GM23338 (cell line): ENCODE measurements at regions not wholly inside any gene's neighbourhood (a gene's known extent, or its start where the extent isn't known, plus 50 kb on each side); places are given as distances from the start of the nearest gene placed in this dataset.

ENCODE experiments used
- EZH2phosphoT487 ChIP-seq: fragments of 200-600 bp; sonication (generic); IDR thresholded peaks from one replicate; pipeline ENCODE4 v1.8.1; 2018; ENCODE audit warnings: antibody characterized with exemption; ENCODE audit not compliant: unreplicated experiment
- TF ChIP-seq, protein P1 (sequence below), 2 experiments: fragments of 200-600 bp in 1 of 2; sonication (generic) in 1 of 2; conservative IDR thresholded peaks; 2 replicates each; pipeline versions ENCODE4 v1.5.1 to v1.6.1; 2016 to 2017; ENCODE audit warnings: antibody characterized with exemption in 2 of 2, low read depth in 2 of 2, mild to moderate bottlenecking in 2 of 2, moderate library complexity in 1 of 2

DNA sequence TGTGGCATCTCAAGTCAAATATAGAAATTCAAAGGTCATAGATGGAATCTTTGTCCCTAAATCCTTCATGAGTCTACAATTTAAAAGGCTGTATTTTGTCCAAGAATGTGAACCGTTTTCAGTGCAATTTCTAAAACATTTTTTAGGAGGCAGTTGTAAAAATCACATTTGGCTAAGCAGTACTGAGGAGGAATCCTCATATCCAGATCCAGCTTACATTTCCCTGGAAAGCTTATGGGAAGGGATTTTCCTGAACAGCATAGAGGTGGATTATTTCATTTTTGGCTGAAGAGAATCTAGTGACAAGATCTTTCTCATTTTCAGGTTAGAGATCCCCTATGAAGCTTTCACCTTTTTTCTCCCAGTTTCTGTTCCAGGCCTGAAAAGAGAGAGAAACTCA, 178.4 kb downstream of the POLR2M start:
- TF ChIP-seq, protein P1, sequence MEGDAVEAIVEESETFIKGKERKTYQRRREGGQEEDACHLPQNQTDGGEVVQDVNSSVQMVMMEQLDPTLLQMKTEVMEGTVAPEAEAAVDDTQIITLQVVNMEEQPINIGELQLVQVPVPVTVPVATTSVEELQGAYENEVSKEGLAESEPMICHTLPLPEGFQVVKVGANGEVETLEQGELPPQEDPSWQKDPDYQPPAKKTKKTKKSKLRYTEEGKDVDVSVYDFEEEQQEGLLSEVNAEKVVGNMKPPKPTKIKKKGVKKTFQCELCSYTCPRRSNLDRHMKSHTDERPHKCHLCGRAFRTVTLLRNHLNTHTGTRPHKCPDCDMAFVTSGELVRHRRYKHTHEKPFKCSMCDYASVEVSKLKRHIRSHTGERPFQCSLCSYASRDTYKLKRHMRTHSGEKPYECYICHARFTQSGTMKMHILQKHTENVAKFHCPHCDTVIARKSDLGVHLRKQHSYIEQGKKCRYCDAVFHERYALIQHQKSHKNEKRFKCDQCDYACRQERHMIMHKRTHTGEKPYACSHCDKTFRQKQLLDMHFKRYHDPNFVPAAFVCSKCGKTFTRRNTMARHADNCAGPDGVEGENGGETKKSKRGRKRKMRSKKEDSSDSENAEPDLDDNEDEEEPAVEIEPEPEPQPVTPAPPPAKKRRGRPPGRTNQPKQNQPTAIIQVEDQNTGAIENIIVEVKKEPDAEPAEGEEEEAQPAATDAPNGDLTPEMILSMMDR (conservative IDR thresholded peaks at IDR 0.05; ENCODE audit: low read depth in 2 of 2): no peak
- TF ChIP-seq EZH2phosphoT487: no peak
